ENCODE measurements at regions not wholly inside any gene's neighbourhood (a gene's known extent, or its start where the extent isn't known, plus 50 kb on each side); places are given as distances from the start of the nearest gene placed in this dataset.

DNA sequence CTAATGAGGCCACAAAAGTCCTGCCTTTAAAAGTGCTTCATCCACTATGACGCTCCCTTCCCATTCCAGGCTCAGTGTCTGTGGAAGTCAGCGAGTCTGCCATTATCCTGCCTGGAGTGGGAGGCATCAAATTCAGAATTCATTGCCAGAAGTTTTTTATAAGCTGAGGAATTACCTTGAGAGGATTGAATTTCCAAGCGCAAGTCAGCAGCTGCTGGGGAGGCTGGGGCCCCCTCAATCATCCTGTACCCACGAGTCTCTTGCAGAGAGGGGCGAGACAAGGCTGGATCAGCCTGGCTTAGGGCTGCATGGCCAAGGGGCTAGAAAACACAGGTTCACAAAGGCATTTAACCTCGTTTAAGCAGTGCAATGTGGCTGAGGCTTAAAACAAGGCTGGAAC lies 170.5 kb upstream of the NOCT start:
- no peak for TF ChIP-seq EZH2 (IDR thresholded peaks at IDR 0.05; ENCODE audit: low read length)
- TF ChIP-seq, protein P1, sequence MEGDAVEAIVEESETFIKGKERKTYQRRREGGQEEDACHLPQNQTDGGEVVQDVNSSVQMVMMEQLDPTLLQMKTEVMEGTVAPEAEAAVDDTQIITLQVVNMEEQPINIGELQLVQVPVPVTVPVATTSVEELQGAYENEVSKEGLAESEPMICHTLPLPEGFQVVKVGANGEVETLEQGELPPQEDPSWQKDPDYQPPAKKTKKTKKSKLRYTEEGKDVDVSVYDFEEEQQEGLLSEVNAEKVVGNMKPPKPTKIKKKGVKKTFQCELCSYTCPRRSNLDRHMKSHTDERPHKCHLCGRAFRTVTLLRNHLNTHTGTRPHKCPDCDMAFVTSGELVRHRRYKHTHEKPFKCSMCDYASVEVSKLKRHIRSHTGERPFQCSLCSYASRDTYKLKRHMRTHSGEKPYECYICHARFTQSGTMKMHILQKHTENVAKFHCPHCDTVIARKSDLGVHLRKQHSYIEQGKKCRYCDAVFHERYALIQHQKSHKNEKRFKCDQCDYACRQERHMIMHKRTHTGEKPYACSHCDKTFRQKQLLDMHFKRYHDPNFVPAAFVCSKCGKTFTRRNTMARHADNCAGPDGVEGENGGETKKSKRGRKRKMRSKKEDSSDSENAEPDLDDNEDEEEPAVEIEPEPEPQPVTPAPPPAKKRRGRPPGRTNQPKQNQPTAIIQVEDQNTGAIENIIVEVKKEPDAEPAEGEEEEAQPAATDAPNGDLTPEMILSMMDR (optimal IDR thresholded peaks at IDR 0.05 in 1 of 3, IDR thresholded peaks at IDR 0.05 in 1 of 3, conservative IDR thresholded peaks at IDR 0.05 in 1 of 3; ENCODE audit: extremely low read depth in 1 of 3, insufficient read depth in 2 of 3, low read length in 3 of 3), result no peak
